SH-SY5Y (cell line): ENCODE measurements at regions not wholly inside any gene's neighbourhood (a gene's known extent, or its start where the extent isn't known, plus 50 kb on each side); places are given as distances from the start of the nearest gene placed in this dataset.

ENCODE experiments used
- GATA2 ChIP-seq: IDR thresholded peaks from 2 replicates; pipeline ENCODE4 v1.6.1; 2011; ENCODE audit warnings: mild to moderate bottlenecking, low read depth, low read length
- GATA3 ChIP-seq: IDR thresholded peaks from 2 replicates; pipeline ENCODE4 v1.6.1; 2011; ENCODE audit warnings: low read depth, mild to moderate bottlenecking, low read length, moderate library complexity

- TF ChIP-seq GATA2 (no peak), GATA3 (no peak)
Measured at GRCh38 chr11:110948112-110948511, 235.9 kb upstream of the ARHGAP20 start.
